Left lung (tissue), 4 donors: ENCODE measurements at regions not wholly inside any gene's neighbourhood (a gene's known extent, or its start where the extent isn't known, plus 50 kb on each side); places are given as distances from the start of the nearest gene placed in this dataset.
"Not testable (repeated sequence)": the region's sequence is repeated elsewhere in the genome, so short reads cannot be mapped to it uniquely, and the experiment has no call there.

ENCODE experiments used
- ATAC-seq: fragments of 200-7000 bp; cut with Tn5 transposase; one replicate; pipeline ENCODE4 v1.9.1; 2020; ENCODE audit warnings: moderate library complexity
- DNase-seq, 4 donors: peaks; one replicate each; pipeline ENCODE4 v3.0.0-alpha.2; 2013 to 2020
- H3K27ac ChIP-seq, 2 donors: fragments of 200-600 bp; sonication (generic) in 1 of 2; one replicate each; pipeline versions ENCODE4 v1.5.0 to v1.8.0; 2020 to 2021
- H3K27me3 ChIP-seq, 2 donors: fragments of 200-600 bp; sonication (generic) in 1 of 2; one replicate each; pipeline versions ENCODE4 v1.5.0 to v1.8.0; 2020 to 2021
- H3K36me3 ChIP-seq, 2 donors: fragments of 200-600 bp; sonication (generic) in 1 of 2; one replicate each; pipeline versions ENCODE4 v1.5.0 to v1.8.0; 2020 to 2021
- H3K4me1 ChIP-seq, 2 donors: fragments of 200-600 bp; one replicate each; pipeline ENCODE4 v1.8.0; 2021
- H3K4me3 ChIP-seq, 2 donors: fragments of 200-600 bp; sonication (generic) in 1 of 2; one replicate each; pipeline versions ENCODE4 v1.5.0 to v1.8.0; 2020 to 2021; ENCODE audit warnings: mild to moderate bottlenecking in 1 of 2
- H3K9me3 ChIP-seq, 2 donors: fragments of 200-600 bp; sonication (generic) in 1 of 2; one replicate each; pipeline versions ENCODE4 v1.5.0 to v1.8.0; 2020 to 2021
- CTCF ChIP-seq, 2 donors: fragments of 200-600 bp; sonication (generic) in 1 of 2; IDR thresholded peaks; one replicate each; pipeline versions ENCODE4 v1.5.0 to v1.8.0; 2021; ENCODE audit warnings: antibody characterized with exemption in 2 of 2
- intact Hi-C, 2 donors: fragments of 100-400 bp; cut with DNase I; formaldehyde crosslinking; loops; one replicate each; pipeline versions ENCODE4 v1.11.2 to v1.14.2; 2022
- donor health status: DM: no; HTN: yes; CAD: no.
- donor health status: DM: no; HTN: no; CAD: no.

- ATAC-seq (no peak), DNase-seq (no peak)
- no peaks in the 10 kb centered on the region for H3K4me1 ChIP-seq
- intact Hi-C loops: no loop called here
- no peak for TF ChIP-seq CTCF (IDR thresholded peaks at IDR 0.05)
- peaks cover 0 to 9% of the 10 kb centered on the region in 2 donors for H3K9me3 ChIP-seq
- H3K36me3 ChIP-seq: no peaks in the 10 kb centered on the region
- no peak overlapping the region for H3K4me3 ChIP-seq
- no peak overlapping the region for H3K27ac ChIP-seq
- H3K27me3 ChIP-seq: no peaks in the 10 kb centered on the region
These were observed 115.2 kb downstream of the ZNF37A start for GRCh38 chr10:38209332-38209731.

GRCh38 chr10:38209748-38210147 lies 115.6 kb downstream of the ZNF37A start:
- intact Hi-C loops, H3K4me1 ChIP-seq, H3K4me3 ChIP-seq, H3K9me3 ChIP-seq, H3K27me3 ChIP-seq, H3K36me3 ChIP-seq, DNase-seq, H3K27ac ChIP-seq, ATAC-seq: not testable (repeated sequence)

DNA sequence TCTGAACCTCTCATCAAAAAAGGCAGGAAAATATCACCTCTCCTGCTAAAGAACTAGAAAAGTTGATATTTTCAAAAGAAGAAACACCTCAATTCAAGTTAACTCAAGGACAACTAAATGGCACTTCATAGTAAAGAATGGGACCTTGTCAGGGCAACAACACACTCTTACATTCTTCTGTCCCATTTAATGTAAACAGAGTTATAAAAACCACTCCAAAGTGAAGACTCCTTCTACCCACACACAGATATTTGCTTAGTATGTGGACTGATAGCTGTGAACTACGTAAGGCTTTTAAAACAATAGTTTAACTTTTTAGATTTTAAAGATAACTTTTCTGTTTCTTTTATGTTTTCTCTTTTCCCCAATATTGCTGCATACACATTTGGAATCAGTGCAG lies 118.3 kb downstream of the ZNF37A start:
- peak; percentile 54 for ATAC-seq
- Histone ChIP-seq H3K4me1 (no peaks in the 10 kb centered on the region), H3K27ac (no peak overlapping the region), H3K4me3 (no peak overlapping the region), H3K36me3 (no peaks in the 10 kb centered on the region), H3K27me3 (no peaks in the 10 kb centered on the region), H3K9me3 (peaks cover 0 to 19% of the 10 kb centered on the region in 2 donors)
- TF ChIP-seq CTCF (IDR thresholded peaks at IDR 0.05): no peak
- DNase-seq: no peak
- intact Hi-C loops: no loop called here

- intact Hi-C loops: no loop called here
- H3K4me3 ChIP-seq: no peak overlapping the region
- H3K27ac ChIP-seq: no peak overlapping the region
- H3K36me3 ChIP-seq: no peaks in the 10 kb centered on the region
- no peaks in the 10 kb centered on the region for H3K4me1 ChIP-seq
- no peak for TF ChIP-seq CTCF (IDR thresholded peaks at IDR 0.05)
- no peaks in the 10 kb centered on the region for H3K27me3 ChIP-seq
- DNase-seq (no peak), ATAC-seq (no peak)
- peaks cover 0 to 41% of the 10 kb centered on the region in 2 donors for H3K9me3 ChIP-seq
These were observed 132.2 kb downstream of the ZNF37A start for GRCh38 chr10:38226385-38226784.

GRCh38 chr10:38228394-38228793 lies 134.3 kb downstream of the ZNF37A start:
- TF ChIP-seq CTCF (IDR thresholded peaks at IDR 0.05): no peak
- Histone ChIP-seq H3K9me3 (peaks cover 0 to 43% of the 10 kb centered on the region in 2 donors), H3K36me3 (no peaks in the 10 kb centered on the region), H3K4me3 (no peak overlapping the region), H3K27ac (no peak overlapping the region), H3K4me1 (no peaks in the 10 kb centered on the region), H3K27me3 (no peaks in the 10 kb centered on the region)
- intact Hi-C loops: no loop called here
- no peak for DNase-seq
- ATAC-seq: no peak

- intact Hi-C loops, ATAC-seq, H3K27ac ChIP-seq: not testable (repeated sequence)
These were observed 144.3 kb downstream of the ZNF37A start for GRCh38 chr10:38238479-38238878.

DNA sequence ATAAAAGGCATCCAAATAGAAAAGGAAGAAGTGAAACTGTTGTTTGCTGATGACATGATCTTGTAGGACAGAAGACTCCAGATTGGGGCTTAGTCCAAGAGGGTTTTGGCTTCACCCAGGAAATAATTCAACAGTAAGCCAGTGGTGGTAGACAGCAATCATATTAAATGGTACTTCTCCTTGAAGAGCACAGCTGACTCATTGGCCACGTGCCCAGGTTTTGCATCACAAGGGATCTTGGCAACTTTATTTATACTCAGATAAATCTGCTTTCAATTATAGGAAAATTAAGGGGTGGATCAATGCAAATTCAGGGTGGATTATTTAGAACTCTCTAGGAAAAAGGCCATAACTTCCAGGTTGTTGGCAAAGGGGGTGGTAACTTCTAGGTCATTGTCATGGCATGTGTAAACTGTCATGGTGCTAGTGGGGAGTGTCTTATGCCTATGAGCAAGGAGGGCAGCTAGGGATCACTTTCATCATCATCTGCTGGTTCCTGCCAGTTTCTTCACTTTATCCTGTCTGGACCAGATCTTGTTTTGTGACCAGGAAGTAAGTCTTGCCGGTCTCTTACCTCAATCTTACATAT lies 148.0 kb downstream of the ZNF37A start:
- not testable (repeated sequence) for ATAC-seq, H3K4me1 ChIP-seq

More at GRCh38 chr10:38238479-38238878, 144.3 kb downstream of the ZNF37A start:
- DNase-seq, H3K27me3 ChIP-seq, H3K36me3 ChIP-seq, H3K4me3 ChIP-seq, H3K4me1 ChIP-seq: not testable (repeated sequence)
- H3K9me3 ChIP-seq: peaks cover 0 to 18% of the 10 kb centered on the region in 2 donors

DNA sequence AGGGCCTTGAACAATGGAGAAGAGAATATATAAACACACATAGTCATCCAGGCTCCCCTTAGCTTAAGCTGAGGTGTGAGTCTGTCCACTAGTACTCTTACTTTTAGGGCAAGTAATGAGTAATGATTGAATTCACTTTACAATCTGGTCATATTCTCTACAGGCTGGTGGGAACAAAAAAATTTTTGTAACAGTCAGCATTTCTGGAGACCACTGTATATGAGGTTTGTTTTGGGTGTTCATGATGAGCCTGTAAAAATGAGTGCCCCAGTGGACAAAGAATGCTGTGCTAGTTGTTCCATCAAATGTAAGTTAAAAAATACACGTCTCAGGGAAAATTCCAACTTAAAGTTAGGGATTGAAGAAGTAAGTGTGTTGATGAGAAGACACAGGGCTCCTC lies 154.0 kb downstream of the ZNF37A start:
- ATAC-seq, intact Hi-C loops, DNase-seq, H3K4me1 ChIP-seq, H3K36me3 ChIP-seq, H3K27me3 ChIP-seq, H3K4me3 ChIP-seq, H3K27ac ChIP-seq: not testable (repeated sequence)
- peaks cover 0 to 13% of the 10 kb centered on the region in 2 donors for H3K9me3 ChIP-seq

More for the DNA sequence above, 148.0 kb downstream of the ZNF37A start:
- H3K36me3 ChIP-seq, intact Hi-C loops, H3K27ac ChIP-seq, DNase-seq, H3K4me3 ChIP-seq, H3K27me3 ChIP-seq: not testable (repeated sequence)
- peaks cover 0 to 16% of the 10 kb centered on the region in 2 donors for H3K9me3 ChIP-seq

DNA sequence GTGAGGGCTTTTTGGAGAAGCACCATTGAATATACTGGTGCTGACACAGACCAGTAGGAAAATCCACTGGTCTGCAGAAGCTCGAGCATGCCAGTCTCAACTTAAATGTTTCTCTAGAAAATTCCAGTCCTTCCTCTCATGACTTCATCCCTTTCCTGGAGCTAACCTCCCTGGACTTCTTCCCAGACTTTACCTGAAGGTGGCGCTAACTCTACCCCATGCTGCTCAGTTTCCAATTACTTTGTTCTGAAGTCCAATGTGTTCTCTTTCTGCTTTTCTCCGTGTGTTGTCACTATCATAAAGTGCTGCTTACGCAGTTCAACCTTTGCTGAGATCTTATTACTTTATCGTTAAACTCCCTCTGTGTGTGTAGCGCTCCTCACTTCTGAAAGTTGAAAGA lies 158.4 kb downstream of the ZNF37A start:
- H3K4me1 ChIP-seq, intact Hi-C loops, DNase-seq, H3K27ac ChIP-seq, H3K4me3 ChIP-seq, H3K36me3 ChIP-seq, ATAC-seq, H3K27me3 ChIP-seq: not testable (repeated sequence)
- H3K9me3 ChIP-seq: peaks cover 0 to 18% of the 10 kb centered on the region in 2 donors

DNA sequence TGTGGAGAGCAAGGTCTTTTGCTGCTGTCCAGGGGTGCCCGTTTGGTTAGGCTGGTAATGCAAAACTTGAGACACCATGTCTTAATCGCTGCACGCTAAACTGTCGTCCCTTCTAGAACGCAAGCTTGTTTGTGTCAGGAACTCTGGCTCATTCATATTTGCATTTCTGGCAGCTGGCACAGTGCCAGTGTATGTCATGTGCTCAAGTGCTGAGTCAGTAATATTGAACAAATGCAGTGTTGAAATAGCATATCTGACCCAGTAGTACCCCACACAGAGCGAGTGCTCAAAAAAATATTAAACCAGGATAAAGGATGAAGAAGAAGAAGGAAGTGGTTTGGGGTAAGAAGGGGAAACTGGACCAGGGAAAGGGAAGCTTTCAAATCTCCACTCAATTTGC lies 173.4 kb downstream of the ZNF37A start:
- H3K4me3 ChIP-seq, H3K9me3 ChIP-seq, H3K4me1 ChIP-seq, DNase-seq, H3K27ac ChIP-seq, intact Hi-C loops, H3K36me3 ChIP-seq, H3K27me3 ChIP-seq, ATAC-seq: not testable (repeated sequence)
